Ectodermal cell (in vitro differentiated cells): ENCODE measurements at regions not wholly inside any gene's neighbourhood (a gene's known extent, or its start where the extent isn't known, plus 50 kb on each side); places are given as distances from the start of the nearest gene placed in this dataset.

Experiments used
- H3K27ac ChIP-seq: 2 replicates; pipeline ENCODE4 v1.7.0; 2013; ENCODE audit warnings: mild to moderate bottlenecking, low read depth, low read length; ENCODE audit not compliant: insufficient read depth, poor library complexity, severe bottlenecking
- H3K27me3 ChIP-seq: 2 replicates; pipeline ENCODE4 v1.7.0; 2013; ENCODE audit warnings: mild to moderate bottlenecking, low read length; ENCODE audit not compliant: insufficient read depth, control insufficient read depth, poor library complexity, severe bottlenecking
- H3K36me3 ChIP-seq: one replicate; pipeline ENCODE4 v1.7.0; 2013; ENCODE audit warnings: low read length; ENCODE audit not compliant: control insufficient read depth, insufficient read depth
- H3K4me1 ChIP-seq: one replicate; pipeline ENCODE4 v1.7.0; 2013; ENCODE audit warnings: low read length; ENCODE audit not compliant: control insufficient read depth, insufficient read depth
- H3K4me3 ChIP-seq: 2 replicates; pipeline ENCODE4 v1.7.0; 2013; ENCODE audit warnings: low read depth, low read length, control low read depth; ENCODE audit not compliant: insufficient read depth
- H3K9me3 ChIP-seq: 2 replicates; pipeline ENCODE4 v1.7.0; 2013; ENCODE audit warnings: mild to moderate bottlenecking, low read length, moderate library complexity; ENCODE audit not compliant: control insufficient read depth
- WGBS, 2 experiments: methylation state at CpG; one replicate each; pipeline ENCODE4 v1.1.7; 2013; ENCODE audit warnings: missing lambda C conversion rate in 2 of 2; 5-methylcytosine and 5-hydroxymethylcytosine counted together

- Histone ChIP-seq H3K4me1 (no peaks in the 10 kb centered on the region), H3K9me3 (no peaks in the 10 kb centered on the region), H3K27ac (no peak overlapping the region), H3K4me3 (no peak overlapping the region), H3K36me3 (no peaks in the 10 kb centered on the region), H3K27me3 (no peaks in the 10 kb centered on the region)
- 95 to 97% methylated on average over 6 of the region's 6 CpGs for WGBS, 2 experiments
Measured at GRCh38 chrX:121132675-121133074, 85.3 kb downstream of the GLUD2 start.

GRCh38 chrX:121135488-121136207 lies 88.2 kb downstream of the GLUD2 start:
- H3K4me3 ChIP-seq = no peak overlapping the region
- 87 to 92% methylated on average over 6 to 8 of the region's 8 CpGs for WGBS, 2 experiments
- no peaks in the 10 kb centered on the region for H3K27me3 ChIP-seq
- H3K4me1 ChIP-seq = no peaks in the 10 kb centered on the region
- no peaks in the 10 kb centered on the region for H3K36me3 ChIP-seq
- no peak overlapping the region for H3K27ac ChIP-seq
- H3K9me3 ChIP-seq = no peaks in the 10 kb centered on the region

GRCh38 chrX:121146059-121146628 lies 98.7 kb downstream of the GLUD2 start:
- no peaks in the 10 kb centered on the region for H3K36me3 ChIP-seq
- H3K27me3 ChIP-seq = no peaks in the 10 kb centered on the region
- no peaks in the 10 kb centered on the region for H3K4me1 ChIP-seq
- no peaks in the 10 kb centered on the region for H3K9me3 ChIP-seq
- no peak overlapping the region for H3K27ac ChIP-seq
- no peak overlapping the region for H3K4me3 ChIP-seq

- H3K27ac ChIP-seq = no peak overlapping the region
- no peaks in the 10 kb centered on the region for H3K4me1 ChIP-seq
- H3K27me3 ChIP-seq = no peaks in the 10 kb centered on the region
- no peaks in the 10 kb centered on the region for H3K36me3 ChIP-seq
- WGBS, 2 experiments = 44 to 86% methylated on average over 1 of the region's 1 CpG
- no peak overlapping the region for H3K4me3 ChIP-seq
- no peaks in the 10 kb centered on the region for H3K9me3 ChIP-seq
Measured at GRCh38 chrX:121150217-121150616, 102.8 kb downstream of the GLUD2 start.

- Histone ChIP-seq H3K36me3 (no peaks in the 10 kb centered on the region), H3K4me3 (no peak overlapping the region), H3K27me3 (no peaks in the 10 kb centered on the region), H3K4me1 (no peaks in the 10 kb centered on the region), H3K9me3 (no peaks in the 10 kb centered on the region), H3K27ac (no peak overlapping the region)
- 92 to 97% methylated on average over 3 to 4 of the region's 4 CpGs for WGBS, 2 experiments
Measured at GRCh38 chrX:121151293-121151692, 103.9 kb downstream of the GLUD2 start.

GRCh38 chrX:121154858-121155404 lies 107.5 kb downstream of the GLUD2 start:
- no peaks in the 10 kb centered on the region for H3K27me3 ChIP-seq
- H3K27ac ChIP-seq = no peak overlapping the region
- WGBS, 2 experiments = 96 to 100% methylated on average over 11 to 13 of the region's 13 CpGs
- no peak overlapping the region for H3K4me3 ChIP-seq
- peaks cover 4% of the 10 kb centered on the region for H3K4me1 ChIP-seq
- H3K9me3 ChIP-seq = no peaks in the 10 kb centered on the region
- H3K36me3 ChIP-seq = no peaks in the 10 kb centered on the region

GRCh38 chrX:121160987-121161386 lies 113.6 kb downstream of the GLUD2 start:
- no peak overlapping the region for H3K4me3 ChIP-seq
- WGBS, 2 experiments = 48 to 71% methylated on average over 2 to 3 of the region's 4 CpGs
- no peaks in the 10 kb centered on the region for H3K27me3 ChIP-seq
- peaks cover 4% of the 10 kb centered on the region for H3K4me1 ChIP-seq
- H3K36me3 ChIP-seq = no peaks in the 10 kb centered on the region
- no peaks in the 10 kb centered on the region for H3K9me3 ChIP-seq
- no peak overlapping the region for H3K27ac ChIP-seq

GRCh38 chrX:121161501-121161933 lies 114.1 kb downstream of the GLUD2 start:
- no peaks in the 10 kb centered on the region for H3K27me3 ChIP-seq
- no peaks in the 10 kb centered on the region for H3K36me3 ChIP-seq
- no peaks in the 10 kb centered on the region for H3K9me3 ChIP-seq
- WGBS, 2 experiments = 18 to 43% methylated on average over 4 of the region's 4 CpGs
- peaks cover 4% of the 10 kb centered on the region for H3K4me1 ChIP-seq
- H3K27ac ChIP-seq = no peak overlapping the region
- H3K4me3 ChIP-seq = no peak overlapping the region

GRCh38 chrX:121163443-121163842 lies 116.0 kb downstream of the GLUD2 start:
- WGBS, 2 experiments = 87 to 98% methylated on average over 6 of the region's 6 CpGs
- no peak overlapping the region for H3K27ac ChIP-seq
- no peak overlapping the region for H3K4me3 ChIP-seq
- no peaks in the 10 kb centered on the region for H3K9me3 ChIP-seq
- no peaks in the 10 kb centered on the region for H3K36me3 ChIP-seq
- H3K4me1 ChIP-seq = peaks cover 4% of the 10 kb centered on the region
- H3K27me3 ChIP-seq = no peaks in the 10 kb centered on the region

- Histone ChIP-seq H3K9me3 (no peaks in the 10 kb centered on the region), H3K27me3 (no peaks in the 10 kb centered on the region), H3K36me3 (no peaks in the 10 kb centered on the region), H3K4me1 (no peaks in the 10 kb centered on the region), H3K4me3 (no peak overlapping the region), H3K27ac (no peak overlapping the region)
- WGBS, 2 experiments = 80 to 100% methylated on average over 1 of the region's 2 CpGs
Measured at GRCh38 chrX:121165930-121166359, 118.5 kb downstream of the GLUD2 start.
